GM18868 (cell line): ENCODE measurements at regions not wholly inside any gene's neighbourhood (a gene's known extent, or its start where the extent isn't known, plus 50 kb on each side); places are given as distances from the start of the nearest gene placed in this dataset.

Experiments
- ATAC-seq: cut with Tn5 transposase; IDR thresholded peaks from one replicate; pipeline ENCODE4 v1.9.1; 2021; ENCODE audit warnings: mild to moderate bottlenecking, moderate library complexity; ENCODE audit not compliant: unreplicated experiment

- no peak for ATAC-seq
Measured at GRCh38 chr9:26415528-26415927, 477.1 kb downstream of the CAAP1 start.

- ATAC-seq, result no peak
Measured at GRCh38 chr9:26413611-26414010, 479.0 kb downstream of the CAAP1 start.

GRCh38 chr9:26412446-26412845 lies 480.2 kb downstream of the CAAP1 start:
- ATAC-seq, result no peak

GRCh38 chr9:26406676-26407075 lies 485.9 kb downstream of the CAAP1 start:
- no peak for ATAC-seq

GRCh38 chr9:26399556-26399955 lies 493.0 kb downstream of the CAAP1 start:
- no peak for ATAC-seq

GRCh38 chr9:26394025-26394424 lies 498.6 kb downstream of the CAAP1 start:
- ATAC-seq, result no peak

GRCh38 chr9:26392639-26393038 lies 500.0 kb downstream of the CAAP1 start:
- no peak for ATAC-seq

GRCh38 chr9:26391036-26391435 lies 501.6 kb downstream of the CAAP1 start:
- ATAC-seq, result no peak

- ATAC-seq, result no peak
Measured at GRCh38 chr9:26375448-26375847, 517.2 kb downstream of the CAAP1 start.

GRCh38 chr9:26373616-26374015 lies 519.0 kb downstream of the CAAP1 start:
- ATAC-seq, result no peak

GRCh38 chr9:26371236-26371635 lies 521.4 kb downstream of the CAAP1 start:
- no peak for ATAC-seq

GRCh38 chr9:26369093-26369492 lies 523.5 kb downstream of the CAAP1 start:
- no peak for ATAC-seq

GRCh38 chr9:26368241-26368640 lies 524.4 kb downstream of the CAAP1 start:
- no peak for ATAC-seq

GRCh38 chr9:26361010-26361409 lies 531.6 kb downstream of the CAAP1 start:
- no peak for ATAC-seq

GRCh38 chr9:26358836-26359235 lies 533.8 kb downstream of the CAAP1 start:
- no peak for ATAC-seq

GRCh38 chr9:26357803-26358344 lies 534.7 kb downstream of the CAAP1 start:
- no peak for ATAC-seq

- ATAC-seq, result no peak
Measured at GRCh38 chr9:26356491-26356890, 536.1 kb downstream of the CAAP1 start.

GRCh38 chr9:26346942-26347477 lies 545.6 kb downstream of the CAAP1 start:
- no peak for ATAC-seq

- no peak for ATAC-seq
Measured at GRCh38 chr9:26341545-26341944, 551.1 kb downstream of the CAAP1 start.

GRCh38 chr9:26339796-26340195 lies 552.8 kb downstream of the CAAP1 start:
- no peak for ATAC-seq

- no peak for ATAC-seq
Measured at GRCh38 chr9:26335116-26335515, 557.5 kb downstream of the CAAP1 start.

- no peak for ATAC-seq
Measured at GRCh38 chr9:26334706-26335105, 557.9 kb downstream of the CAAP1 start.

- no peak for ATAC-seq
Measured at GRCh38 chr9:26331223-26331622, 561.4 kb downstream of the CAAP1 start.
